ENCODE measurements at regions not wholly inside any gene's neighbourhood (a gene's known extent, or its start where the extent isn't known, plus 50 kb on each side); places are given as distances from the start of the nearest gene placed in this dataset.
"Not testable (repeated sequence)": the region's sequence is repeated elsewhere in the genome, so short reads cannot be mapped to it uniquely, and the experiment has no call there.

DNA sequence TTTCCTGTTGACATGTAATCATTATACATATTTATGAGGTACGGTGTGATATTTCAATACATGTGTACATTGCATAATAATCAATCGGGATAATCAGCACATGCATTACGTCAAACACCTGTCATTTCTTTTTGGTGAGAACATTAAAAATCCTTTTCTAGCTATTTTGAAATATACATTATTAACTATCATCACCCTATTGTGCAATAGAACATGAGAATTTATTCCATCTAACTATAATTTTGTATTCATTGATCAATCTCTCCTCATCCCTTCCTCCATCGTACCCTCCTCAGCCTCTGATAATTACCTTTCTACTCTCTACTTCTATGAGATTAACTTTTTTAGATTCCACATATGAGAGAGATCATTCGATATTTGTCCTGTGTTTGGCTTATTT is 170.9 kb upstream of the GHR start:
- no peak for DNase-seq

DNA sequence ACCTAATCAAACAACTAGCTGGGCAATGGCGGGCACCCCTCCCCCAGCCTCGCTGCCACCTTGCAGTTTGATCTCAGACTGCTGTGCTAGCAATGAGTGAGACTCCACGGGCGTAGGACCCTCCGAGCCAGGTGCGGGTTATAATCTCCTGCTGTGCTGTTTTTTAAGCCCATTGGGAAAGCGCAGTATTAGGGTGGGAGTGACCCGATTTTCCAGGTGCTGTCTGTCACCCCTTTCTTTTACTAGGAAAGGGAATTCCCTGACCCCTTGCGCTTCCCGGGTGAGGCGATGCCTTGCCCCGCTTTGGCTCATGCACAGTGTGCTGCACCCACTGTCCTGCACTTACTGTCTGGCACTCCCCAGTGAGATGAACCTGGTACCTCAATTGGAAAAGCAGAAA is 163.3 kb upstream of the GHR start:
- not testable (repeated sequence) for DNase-seq

DNA sequence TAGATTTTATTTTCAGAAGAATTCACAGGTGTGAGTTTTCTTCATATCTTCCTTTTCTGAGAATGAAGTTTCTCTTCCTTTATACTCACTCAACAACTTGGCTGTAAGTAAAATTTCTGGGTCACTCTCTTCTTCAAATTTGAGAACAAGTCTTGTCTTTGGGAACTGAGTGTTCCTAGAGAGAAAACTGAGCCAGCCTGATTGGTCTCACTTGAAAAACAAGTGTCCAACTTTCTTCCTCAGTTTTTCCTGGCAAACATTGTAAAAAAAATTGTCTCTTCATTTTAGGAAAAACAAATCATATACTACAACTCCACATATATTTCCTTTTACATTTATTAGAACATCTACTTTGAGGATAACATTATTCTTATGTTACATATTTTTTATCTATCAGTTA is 156.1 kb upstream of the GHR start:
- no peak for DNase-seq

DNA sequence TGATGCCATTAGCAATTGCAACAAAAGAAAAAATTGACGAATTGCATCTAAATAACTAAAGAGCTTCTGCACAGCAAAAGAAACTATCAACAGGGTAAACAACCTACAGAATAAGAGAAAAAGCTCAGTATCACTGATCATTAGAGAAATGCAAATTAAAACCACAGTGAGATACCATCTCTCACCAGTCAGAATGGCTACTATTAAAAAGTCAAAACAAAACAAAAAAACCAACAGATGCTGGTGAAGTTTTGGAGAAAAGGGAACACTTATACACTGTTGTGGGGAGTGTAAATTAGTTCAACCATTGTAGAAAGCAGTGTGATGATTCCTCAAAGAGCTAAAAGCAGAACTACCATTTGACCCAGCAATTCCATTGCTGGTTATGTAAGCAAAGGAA is 155.1 kb upstream of the GHR start:
- DNase-seq, result not testable (repeated sequence)

DNA sequence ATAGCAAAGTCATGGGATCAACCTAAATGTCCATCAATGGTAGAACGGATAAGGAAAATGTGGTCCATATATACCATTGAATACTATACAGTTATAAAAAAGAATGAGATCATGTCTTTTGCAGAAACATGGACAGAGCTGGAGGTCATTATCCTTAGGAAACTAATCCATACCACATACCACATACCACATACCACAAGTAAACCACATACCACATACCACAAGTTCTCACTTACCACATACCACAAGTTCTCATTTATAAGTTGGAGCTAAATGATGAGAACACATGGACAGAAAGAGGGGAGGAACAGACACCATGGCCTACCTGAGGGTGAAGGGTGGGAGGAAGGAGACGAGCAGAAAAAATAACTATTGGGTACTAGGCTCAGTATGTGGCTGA is 154.6 kb upstream of the GHR start:
- no peak for DNase-seq

DNA sequence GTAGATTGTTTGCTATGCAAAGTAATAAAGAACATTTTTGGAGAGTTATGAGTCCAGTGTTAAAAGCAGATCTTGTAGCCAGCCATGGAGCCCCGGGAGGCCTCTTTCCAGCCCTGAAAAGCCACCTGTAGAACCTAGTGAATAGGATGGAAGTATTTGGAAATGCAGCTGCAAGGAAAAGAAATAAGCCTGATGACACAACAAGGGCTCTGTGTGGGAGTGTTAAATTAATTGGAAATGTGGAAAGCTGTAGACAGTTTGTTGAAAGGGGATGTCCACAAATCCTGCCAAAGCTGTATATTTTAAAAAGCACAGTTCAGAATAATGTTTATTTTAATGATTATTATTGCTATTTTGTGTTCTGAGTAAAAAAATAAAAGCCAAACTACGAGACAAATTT is 152.5 kb upstream of the GHR start:
- DNase-seq, result no peak

DNA sequence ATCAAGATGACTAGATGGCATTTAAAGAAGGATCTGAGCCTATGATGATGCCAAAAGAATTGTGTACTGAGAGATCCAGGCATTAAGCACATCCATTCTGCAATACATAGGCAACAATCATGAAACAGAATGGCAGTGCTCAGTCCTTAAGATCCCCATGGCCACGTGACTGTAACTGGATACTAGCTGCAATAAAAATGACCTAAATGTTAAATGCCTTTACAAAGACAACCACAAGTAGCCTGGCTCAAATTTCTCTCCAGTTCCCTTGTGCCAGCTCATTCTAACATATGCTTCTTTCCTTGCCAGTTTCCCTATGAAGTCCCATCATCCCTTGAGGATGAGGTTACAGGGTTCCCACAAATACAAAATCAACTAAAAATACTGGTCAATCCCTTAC is 148.3 kb upstream of the GHR start:
- no peak for DNase-seq

DNA sequence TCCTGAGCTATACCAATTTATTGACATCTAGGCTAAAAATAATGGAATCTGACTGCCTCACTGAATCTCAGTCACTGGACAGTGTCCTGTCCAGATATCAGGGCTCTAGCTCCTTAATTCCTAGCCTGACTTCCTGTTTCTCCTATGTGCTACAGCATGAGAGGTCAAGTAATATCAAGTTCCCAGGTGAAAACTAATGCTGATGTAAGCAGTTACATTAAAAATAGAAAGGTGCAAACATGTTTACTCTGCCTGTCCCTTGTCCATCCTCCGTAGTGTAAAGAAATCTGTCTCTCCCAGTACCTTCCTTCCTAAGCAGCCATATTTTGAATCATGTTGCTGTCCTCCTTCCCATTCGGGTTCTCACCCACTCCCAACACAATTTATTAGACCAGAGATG is 145.9 kb upstream of the GHR start:
- DNase-seq, result no peak

DNA sequence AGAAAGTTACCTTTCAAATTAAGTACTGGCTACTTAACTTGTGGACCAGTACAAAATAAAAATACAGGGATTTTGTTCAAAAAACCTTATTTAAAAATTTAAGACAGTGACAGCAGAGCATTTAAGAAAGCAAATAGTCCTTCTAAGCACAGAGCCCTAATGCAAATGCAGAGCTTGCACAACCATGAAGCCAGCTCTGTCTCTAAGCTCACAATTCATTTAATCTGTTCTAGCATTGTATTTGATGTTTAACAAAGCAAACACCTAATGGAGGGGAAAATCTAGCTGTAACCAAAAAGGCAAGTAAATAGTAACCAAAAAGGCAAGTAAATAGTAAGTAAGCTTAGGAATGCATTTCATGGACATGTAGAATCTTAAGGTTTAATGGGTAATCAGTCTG is 138.7 kb upstream of the GHR start:
- DNase-seq, result no peak

DNA sequence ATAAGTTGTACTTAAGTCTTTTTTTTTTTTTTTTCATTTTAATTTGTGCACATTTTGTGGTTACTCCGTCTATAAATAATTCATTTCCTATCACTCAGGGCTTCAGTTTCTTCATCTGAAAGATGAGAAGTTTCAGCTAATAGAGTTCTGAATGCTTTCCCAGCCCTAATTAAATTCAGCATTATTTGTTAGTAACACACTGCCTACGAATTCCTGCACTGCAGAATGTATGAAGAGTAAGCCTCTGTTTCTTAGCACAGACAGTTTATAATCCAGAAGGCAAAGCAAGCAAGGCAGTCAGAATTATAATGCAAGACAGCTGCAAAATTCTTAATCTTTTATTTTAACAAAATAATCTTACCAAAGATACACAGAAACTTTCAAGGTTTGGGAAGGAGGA is 138.0 kb upstream of the GHR start:
- no peak for DNase-seq

DNA sequence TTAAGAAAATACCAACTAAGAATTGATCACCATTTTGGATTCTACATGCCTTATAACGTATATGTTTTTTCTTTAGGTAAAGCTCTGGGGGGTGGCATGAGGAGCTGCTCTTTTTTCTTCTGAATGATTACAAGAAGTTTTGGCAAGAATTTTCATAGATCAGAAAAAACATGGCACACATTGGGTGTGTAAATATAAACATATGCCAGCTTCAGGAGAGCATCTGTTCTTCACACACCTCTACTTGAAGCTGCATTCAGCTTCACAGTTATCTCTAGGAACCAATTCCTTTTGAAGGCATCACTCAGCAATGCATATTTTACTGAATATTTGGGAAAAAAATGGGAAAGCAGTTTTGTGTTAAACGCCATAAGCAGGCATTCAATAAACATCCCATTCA is 122.7 kb upstream of the GHR start:
- no peak for DNase-seq

DNA sequence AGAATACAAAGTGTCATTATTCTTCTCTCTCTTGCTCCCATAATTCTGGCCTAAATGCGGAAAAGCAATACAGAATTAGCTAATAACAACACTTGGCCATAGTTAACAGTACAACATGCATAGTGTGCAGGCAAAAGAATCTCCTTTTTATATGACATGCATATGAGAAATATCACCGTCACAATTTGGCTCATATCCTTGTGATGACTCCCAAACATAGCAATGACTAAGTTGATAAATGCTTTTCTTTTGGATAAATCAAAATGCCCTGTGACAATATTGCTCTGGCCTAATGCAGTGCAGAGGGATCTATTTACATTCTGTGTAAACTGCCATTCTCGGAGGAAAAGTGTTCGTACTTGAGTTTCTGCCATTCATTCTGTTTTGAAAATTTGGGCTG is 121.9 kb upstream of the GHR start:
- no peak for DNase-seq

DNA sequence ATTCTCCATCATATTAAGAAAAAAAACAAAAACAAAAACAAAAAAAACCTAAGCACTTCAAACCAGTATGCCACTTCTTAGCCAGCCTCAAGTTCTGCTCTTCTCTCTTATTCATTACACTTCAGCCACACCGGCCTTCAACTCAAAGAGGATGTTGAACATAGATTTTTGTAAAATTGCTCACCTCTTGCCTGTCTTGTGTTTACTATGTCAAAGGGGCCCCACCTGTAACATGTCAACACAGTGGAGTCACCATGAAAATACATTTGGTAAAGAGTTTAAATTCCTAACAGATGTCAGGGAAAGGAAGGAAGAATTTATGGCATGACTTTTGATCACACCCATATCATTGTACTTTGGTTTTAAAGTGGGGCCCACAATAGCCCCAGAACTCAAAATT is 121.1 kb upstream of the GHR start:
- no peak for DNase-seq

DNA sequence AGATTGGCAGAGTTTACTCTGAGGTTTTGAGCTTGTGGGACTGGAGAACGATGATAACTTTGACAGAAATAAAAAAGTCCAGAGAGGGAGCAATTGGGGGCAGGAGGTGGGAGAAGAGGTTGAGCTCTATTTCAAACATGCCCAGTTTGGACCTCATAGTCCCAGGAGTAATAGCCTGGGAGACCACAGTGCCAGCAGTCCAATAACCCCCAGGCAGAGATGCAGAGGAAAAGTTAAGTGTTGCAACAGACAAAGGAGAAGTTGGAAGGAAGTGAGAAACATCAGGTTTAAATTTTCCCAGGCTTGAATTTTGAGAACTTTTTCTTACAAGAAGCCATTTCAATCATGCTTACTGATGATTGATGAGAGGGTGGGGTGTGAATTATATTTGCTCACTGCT is 117.0 kb upstream of the GHR start:
- DNase-seq, result no peak

DNA sequence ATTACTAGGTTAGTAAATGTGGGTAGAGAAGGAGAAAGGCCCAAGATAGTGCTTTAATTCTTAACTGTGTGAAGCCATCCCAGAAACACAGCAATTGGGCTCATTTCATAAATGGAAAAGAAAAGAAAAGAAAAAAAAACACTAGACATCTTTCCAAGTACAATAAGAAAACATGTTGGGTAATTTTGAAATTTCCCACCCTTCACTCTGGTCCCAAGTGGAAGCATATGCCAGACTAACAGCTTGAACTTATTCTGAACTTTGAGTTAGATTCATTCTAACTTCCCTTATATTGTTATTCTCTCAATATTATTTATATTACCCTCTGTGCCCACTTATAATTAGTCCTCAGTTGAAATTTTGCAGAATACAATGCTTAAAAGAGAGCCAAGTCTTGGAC is 113.4 kb upstream of the GHR start:
- no peak for DNase-seq

DNA sequence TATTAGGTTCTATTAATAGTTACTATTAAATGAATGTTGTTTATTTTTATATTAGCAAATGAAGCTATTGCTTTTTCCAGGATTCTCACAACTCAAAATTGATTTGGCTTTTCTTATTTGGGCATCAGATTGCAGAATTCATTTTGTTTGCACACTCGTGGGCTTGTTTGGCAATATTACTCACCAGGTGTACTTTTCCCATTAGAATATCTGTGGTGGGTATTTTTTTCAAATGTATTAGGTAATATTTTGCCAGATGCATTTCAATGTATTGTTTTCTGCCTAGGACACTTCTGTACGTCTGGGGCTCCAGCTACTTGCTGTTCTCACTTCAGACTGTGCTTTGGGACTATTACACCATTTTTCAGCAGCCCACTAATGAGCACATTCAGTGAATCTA is 108.0 kb upstream of the GHR start:
- no peak for DNase-seq

DNA sequence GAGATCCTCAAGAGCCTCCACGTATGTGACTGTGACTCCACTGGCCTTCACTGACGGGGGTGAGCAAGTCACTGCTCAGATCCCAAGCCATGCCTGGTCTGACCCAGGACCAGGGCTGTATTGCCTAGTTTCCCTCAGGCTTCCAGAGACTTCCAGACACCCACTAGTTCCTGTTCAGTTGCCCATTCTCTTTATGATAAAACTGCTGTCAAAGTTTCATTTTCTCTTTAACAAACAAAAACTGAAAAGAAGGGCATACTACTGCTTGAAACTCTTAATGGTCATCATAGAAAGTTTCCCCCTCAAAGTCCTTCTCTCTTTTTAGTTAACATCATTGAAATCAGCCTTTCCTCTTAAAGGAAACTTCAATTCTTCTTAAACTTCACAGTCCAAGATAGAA is 105.7 kb upstream of the GHR start:
- no peak for DNase-seq

DNA sequence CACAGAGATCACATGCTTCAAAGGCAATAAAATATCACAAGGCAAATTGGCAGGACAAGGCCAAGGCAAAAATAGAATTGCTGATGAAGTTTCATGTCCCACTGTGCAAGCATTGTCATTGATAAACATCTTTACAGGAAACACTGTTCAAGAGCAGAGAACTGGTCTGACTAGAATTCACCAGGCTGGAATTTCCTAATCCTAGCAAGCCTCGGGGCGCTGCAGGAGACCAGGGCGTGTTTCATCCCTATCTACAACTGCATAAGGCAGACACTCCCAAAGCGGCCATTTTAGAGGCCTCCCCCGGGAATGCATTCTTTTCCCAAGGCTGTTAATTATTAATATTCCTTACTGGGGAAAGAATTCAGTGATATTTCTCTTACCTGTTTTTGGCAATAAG is 103.7 kb upstream of the GHR start:
- not testable (repeated sequence) for DNase-seq

DNA sequence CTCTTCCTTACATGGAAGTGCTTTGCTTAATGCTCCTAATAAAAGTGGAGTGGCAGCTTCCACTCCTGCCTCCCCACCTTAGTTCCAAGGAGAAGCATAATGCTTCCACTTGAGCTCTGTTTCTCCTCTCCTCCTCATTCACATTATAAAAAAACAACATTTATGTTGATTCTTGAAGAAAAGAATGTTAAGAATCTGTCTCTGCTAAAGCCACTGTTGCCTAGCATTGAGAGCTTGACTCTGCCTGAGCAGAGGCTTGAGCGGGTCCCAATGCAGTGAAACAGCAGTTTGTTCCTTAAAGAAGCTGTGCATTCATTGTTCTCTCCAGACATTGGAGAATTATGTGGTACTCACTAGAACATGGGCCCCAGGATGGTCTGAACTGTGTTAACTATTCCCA is 101.5 kb upstream of the GHR start:
- DNase-seq, result no peak

DNA sequence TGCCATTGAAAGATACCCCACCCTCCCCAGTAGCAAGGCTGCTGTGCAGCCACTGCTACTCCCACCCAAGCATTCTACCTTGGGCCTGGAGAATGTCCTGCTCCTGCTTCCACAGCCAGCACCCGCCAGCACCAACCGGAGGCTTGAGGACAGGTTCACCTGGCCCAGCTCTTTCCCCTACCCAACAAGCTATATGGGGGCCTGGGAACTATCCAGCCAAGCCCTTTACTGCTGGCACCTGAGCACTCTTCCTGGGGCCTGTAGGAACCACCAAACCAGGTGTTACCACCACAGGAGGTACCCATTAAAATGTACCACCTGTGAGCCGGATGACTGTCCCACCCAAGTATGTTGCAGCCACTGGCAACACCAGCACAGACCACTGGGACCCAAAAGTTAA is 86.1 kb upstream of the GHR start:
- no peak for DNase-seq

DNA sequence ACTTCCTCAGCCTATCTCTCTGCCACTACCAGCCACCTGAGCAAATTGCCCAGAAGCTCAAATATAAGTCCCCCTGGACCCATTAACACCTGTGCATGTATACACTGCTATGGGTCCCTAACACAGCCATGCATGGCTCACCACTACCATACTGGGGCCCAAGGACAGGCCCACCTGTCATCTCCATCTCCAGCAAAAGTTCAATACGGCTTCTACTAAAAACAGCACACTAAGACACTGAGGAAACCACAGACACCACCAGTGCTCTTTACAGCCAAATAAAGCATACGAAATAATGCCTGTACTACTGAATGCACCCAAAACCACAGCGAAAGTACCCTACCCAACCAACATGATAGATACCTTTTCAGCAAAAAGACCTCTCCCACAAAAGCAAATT is 85.6 kb upstream of the GHR start:
- no peak for DNase-seq

DNA sequence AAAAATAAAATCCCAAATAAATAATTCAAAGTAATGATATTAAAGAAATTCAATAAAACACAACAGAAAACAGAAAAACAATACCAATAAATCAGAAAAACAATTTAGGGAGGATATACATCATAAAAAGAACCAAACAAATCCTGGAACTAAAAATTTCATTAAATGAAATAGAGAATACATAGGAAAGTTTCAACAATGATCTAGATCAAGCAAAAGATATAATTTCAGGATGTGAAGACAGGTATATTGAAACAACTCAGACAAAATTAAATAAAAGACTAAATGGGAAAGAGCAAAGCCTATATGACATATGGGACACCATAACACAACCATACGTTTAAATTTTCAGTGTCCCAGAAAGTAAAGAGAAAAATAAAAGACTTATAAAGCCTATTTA is 85.1 kb upstream of the GHR start:
- no peak for DNase-seq

DNA sequence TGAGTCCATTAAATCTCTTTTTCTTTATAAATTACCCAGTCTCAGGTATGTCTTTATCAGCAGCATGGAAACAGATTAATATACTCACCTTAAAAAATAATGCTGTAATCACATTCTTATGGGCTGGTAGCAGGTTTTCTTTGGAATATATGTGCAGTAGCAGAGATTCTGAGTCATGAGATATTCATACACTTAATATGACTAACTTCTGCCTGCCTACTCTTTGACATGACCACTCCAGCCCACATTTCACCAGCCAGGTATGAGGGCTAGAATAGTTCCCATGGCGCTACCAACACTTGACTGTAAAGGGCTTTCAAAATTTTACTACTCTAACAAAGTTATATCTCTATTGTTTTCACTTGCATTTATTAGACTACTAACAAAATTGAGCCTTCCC is 74.1 kb upstream of the GHR start:
- no peak for DNase-seq

DNA sequence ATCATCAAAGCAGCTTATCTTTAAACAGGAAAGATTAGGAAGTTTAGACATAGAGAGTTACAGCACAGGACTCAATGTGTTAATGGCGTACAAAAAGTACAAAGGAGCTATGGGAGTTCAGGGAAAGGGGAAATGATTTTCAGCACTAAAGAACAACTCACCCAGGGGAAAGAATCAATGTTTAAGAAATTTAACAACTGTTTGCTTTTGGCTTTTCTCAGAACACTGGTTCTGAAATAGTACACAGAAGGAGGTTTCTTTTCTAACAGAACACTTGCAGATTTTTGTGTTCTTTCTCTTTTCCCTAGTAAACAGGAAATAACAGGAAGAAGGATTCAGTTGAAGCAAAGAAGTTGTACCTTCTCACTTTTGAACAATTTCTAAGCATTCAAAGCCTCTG is 71.3 kb upstream of the GHR start:
- DNase-seq, result no peak

DNA sequence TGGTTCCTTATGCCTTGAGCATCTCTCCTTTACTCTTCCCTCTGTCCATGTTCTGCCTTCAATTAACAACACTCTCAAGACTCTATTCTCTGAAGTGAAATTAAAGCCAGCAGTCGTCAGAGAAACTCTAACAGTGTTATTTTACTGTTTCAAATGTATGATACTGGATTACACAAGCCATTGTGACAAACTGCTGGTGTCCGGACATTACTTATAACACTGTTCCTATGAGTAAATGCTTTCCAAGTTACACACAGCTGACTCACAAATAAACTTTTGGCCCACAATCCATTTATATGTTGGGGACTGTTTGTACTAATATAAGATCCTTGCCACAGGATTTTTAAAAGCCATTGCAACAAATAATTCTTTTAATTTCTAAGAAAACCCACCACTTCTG is 63.2 kb upstream of the GHR start:
- DNase-seq, result no peak

DNA sequence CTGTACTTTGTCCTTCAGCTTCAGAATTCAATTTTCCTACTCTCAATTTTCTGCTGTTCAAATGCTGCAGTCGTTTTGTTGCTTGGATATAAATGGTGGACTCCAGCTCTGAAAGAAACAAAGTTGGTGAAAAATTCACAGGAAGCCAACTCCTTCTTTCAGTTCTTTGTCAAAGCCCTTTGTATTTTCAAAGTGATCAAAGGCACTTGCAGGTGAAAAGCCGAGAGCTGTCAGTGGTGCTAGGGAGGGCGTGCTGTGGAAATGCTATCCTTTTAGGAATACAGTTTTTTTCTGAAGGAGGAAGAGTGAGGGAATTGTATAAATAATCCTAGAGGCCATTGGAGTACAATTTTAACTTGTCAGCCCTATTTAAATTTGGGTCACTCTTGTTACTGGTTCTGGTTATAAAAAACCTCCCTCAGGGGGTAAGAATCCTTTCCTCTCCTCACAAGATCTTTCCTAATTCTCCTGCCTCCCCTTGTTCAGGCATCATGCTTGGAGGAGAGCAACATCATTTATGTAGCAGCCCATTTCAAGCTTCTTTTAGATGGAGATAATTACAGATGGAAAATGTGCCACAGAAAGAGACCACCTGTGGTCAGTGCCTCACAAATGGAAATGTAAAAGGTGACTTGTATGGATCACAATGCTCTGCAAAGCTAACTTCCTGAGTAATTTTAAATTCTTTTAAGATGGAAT is 62.5 kb upstream of the GHR start:
- DNase-seq, result no peak

Measured in NCI-H345 (cell line).